ENCODE measurements at regions not wholly inside any gene's neighbourhood (a gene's known extent, or its start where the extent isn't known, plus 50 kb on each side); places are given as distances from the start of the nearest gene placed in this dataset.
"Not testable (repeated sequence)": the region's sequence is repeated elsewhere in the genome, so short reads cannot be mapped to it uniquely, and the experiment has no call there.

DNA sequence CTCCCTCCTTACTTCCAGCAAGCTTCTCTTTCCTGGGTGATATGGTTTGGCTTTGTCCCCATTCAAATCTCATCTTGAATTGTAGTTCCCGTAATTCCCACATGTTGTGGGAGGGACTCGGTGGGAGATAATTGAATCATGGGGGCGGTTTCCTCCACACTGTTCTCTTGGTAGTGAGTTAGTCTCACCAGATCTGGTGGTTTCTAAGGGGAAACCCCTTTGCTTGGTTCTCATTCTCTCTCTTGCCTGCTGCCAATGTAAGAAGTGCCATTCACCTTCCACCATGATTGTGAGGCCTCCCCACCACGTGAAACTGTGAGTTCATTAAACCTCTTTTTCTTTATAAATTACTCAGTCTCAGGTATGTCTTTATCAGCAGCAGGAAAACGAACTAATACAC lies 271.8 kb downstream of the C12orf75 start:
- not testable (repeated sequence) for TF ChIP-seq ELF4 (IDR thresholded peaks at IDR 0.05); FOXM1 (IDR thresholded peaks at IDR 0.05; ENCODE audit: borderline replicate concordance)
